Activated CD8-positive, alpha-beta memory T cell treated with anti-CD3 and anti-CD28 coated beads, Interleukin-2, amount 50 U/mL, for 48 hours (primary cell): ENCODE measurements at regions not wholly inside any gene's neighbourhood (a gene's known extent, or its start where the extent isn't known, plus 50 kb on each side); places are given as distances from the start of the nearest gene placed in this dataset.

ENCODE experiments used
- DNase-seq: peaks from one replicate; pipeline ENCODE4 v3.0.0-alpha.2; 2020

DNA sequence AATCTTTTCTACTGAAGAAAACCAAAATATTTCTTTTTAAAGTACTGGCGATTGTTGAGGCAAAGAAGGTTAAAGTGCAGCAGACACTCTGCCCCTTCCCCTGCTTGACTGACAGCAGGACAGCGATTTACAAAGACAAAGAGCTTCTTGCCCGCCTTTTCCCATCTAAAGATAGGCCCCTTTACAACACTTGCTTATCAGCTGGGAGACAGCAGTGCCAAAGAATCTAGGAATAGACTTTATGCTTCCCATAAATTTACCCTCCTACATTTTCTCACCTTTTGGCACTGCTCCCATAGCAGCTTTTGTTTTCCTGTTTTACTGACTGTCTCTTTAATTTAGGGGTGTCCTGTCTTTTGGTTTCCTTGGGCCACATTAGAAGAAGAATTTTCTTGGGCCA lies 824.1 kb downstream of the CCSER2 start:
- no peak for DNase-seq

DNA sequence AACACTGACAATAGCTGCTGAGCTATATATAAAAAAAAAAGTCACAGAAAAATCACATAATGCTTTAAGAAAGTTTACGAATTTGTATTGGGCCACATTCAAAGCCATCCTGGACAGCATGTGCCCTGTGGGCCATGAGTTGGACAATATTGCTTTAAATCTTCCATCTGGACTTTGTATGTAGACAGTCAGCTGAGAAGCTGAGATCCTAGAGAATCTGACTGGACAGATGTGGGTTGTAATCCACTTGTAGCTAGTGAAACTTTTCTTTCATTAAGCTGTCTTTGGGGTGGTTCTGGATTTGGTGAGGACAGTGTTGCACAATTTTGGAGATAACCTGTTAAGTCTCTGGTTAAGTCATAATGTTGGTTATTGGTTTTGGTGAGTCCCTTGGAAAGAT lies 824.5 kb downstream of the CCSER2 start:
- DNase-seq: no peak

DNA sequence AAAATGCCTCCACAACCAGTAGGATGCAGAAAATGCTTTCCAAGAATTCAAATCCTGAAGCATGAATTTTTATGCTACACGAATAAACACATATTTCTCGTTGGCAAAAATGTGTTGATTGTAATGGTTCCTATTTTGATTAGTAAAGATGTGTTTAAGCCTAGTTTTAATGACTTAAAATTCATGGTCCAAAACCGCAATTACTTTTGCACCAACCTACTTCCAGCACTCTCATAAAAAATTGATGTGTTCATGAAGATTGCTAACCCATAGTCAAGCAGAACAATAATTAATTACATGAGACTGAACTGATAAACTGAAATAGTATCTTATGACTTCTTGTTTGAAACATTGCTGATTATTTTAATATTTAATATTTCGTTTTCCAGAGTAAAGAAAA lies 828.8 kb downstream of the CCSER2 start:
- DNase-seq: no peak

DNA sequence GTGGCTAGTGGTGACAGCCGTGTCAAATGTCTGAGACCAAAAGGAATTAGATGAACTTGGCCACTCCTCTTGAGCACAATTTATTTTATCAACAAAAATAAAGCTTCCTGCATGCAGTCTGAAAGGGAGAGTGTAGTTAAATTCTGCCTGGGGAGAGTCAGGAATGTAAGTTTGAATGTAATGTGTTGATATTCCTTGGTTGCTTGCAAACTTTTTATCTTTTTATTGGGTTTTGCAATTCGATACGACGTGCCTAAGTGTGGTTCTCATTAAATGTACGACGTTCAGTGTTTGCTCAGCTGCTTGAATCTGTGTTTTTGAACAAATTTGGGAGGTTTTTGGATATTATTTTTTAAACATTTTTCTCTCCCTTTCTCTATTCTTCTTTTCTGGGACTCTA lies 839.9 kb downstream of the CCSER2 start:
- no peak for DNase-seq

DNA sequence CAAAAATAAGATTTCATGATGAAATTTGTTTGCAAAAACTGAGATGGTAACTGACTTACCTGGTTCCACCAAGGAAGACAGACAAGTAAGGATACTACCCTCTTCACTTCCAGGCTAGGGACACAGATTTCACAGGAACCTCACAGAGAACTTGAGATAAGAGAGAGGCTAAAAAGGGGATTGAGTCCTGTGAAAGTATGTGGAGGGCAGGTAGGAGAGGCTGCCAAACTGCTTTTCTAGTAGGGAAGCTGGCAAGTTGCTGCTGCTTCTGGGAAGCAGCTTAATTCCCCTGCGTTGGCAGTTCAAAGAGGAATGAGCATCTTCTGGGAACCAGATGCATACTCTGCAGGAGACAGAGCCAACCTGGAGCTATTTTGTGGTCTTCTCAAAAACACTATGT lies 841.6 kb downstream of the CCSER2 start:
- no peak for DNase-seq

DNA sequence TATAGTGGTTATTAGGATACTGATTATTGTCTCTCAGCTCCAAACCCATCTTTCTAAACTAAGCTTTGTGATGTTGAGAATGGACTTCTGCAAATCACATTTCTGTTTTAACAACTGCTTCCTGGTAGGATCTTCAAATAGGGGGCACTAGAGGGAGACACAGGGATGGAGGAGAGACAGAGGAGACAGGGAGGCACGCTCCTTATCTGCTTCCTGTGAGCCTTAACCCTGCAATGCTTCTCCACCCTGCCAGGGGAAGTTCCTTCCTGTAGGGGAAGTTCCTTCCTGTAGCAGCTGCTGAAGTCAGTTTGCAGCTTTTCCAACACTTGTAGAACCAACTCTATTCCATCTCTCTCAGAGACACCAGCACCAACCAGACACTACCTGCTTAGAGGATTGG lies 847.2 kb downstream of the CCSER2 start:
- no peak for DNase-seq

DNA sequence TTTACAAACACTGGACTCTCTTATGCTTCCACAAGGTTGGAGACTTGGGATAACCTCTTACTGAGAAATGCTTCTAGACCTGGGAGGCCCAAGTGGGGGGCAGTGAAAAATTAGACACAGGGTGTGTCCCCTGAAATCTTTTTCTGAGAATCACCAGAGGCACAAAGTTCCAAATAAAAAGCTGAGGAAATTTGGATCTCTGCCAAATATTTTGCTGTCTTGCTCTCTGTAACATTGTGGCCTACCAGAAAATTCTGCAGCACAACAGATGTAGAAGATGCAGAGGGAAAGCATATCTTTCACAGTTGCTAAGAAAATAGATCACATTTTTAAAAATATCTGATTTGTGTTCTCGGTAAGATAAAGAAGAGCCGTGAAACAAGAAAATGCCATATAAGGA lies 849.4 kb downstream of the CCSER2 start:
- DNase-seq: no peak

DNA sequence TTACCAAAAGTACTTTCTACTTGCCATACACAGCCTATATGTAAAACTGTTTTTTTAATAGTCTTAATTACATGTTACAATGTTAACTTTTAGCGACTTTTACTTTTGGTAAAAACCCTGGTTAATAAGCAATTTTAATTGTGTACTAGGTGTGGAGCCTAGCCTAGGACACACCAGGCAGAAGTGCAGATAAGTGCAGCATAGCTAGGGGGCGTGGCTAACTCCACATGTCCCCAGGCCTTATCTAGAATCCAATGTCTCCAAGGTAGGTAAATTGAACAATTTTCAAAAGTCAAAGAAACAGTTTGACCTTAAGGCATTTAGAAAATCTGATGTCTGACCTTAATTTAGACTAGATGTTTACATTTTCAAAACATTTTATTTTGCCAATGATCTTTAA lies 858.7 kb downstream of the CCSER2 start:
- DNase-seq: no peak

DNA sequence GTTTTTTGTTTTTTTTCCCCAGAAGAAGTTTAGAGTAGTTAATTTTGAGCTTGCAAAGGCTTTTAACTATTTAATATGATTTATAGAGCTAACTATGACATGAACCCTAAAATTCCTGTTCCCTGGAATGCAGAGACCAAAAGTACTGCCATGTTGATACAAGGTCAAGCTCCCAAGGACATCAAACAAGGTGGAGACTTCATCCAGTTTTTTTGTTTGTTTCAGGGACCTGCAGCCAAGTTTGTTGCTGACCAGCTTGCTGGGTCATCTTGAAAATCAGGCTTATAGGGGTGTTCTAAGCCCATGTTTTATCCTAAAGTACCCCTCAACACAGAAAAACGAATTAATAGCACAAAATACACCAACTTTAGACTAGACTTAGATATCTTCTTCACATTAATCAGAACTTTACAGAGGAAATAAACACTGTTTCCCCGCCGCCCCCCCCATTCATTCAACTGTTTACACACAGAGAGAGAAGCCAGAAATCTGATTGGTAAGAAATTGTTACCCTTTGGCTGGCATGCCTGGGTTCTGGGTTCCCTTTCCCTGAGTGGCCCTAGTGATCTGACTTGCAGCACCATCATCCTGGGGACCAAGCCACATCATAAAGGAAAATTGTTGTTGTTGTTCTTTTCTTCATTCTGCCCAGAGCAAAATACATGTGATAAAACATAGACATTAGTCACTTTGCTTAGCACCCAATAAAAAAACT lies 860.5 kb downstream of the CCSER2 start:
- no peak for DNase-seq

DNA sequence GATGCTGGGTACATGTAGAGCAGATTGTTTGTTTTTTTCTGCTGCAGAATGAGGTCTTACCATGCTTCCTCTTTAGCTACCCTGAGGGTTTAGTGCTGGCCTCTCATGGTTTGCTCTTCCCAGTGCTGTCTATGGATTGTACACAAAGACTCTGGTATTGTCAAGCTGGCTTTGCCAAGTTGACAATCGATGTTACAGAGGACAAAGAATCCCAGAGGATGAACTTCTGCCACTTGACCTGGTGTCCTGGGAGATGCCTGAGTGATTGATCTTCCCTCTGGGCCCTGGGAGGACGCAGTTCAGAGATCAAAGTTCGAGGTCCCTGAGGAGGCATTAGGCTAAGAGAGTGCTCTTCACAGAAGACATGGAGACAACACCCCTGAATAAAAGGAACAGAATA lies 865.4 kb downstream of the CCSER2 start:
- no peak for DNase-seq

DNA sequence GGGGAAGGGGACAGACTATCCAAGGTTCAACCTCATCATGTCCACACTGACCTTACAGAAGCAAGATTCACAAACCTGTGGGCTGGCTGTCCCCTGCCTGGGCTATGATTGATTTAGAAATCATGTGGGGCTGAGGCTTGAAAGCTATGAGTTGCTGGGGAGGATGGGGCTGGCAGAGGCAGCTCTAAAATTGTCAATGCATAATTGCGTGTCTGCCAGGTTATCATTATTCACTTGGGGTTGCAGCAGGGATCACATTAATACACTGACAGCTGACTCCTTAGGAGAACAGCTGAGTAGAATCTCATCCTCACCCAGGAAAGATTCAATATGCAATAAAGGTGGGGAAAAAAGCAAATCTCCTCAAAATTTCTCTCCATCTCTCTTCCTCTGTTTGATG lies 866.3 kb downstream of the CCSER2 start:
- DNase-seq: no peak

DNA sequence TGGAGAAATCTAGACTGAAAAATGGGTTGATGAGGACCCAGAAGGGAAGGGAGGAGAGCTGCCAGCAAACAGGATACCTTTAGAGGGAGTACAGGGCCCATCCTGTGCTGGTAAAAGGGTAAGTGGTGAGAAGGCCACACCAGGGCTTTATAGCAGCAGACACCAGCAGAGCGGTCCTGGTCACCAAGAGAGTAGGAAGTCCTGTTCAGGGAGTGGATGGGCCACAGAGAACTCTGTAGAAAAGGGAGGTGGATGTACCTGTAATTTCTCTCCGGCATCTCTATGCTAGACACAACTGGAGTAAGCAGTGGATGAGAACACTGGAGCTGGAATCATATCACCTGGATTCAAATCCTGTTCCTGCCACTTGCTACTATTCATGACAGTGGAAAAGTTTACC lies 867.2 kb downstream of the CCSER2 start:
- DNase-seq: no peak

DNA sequence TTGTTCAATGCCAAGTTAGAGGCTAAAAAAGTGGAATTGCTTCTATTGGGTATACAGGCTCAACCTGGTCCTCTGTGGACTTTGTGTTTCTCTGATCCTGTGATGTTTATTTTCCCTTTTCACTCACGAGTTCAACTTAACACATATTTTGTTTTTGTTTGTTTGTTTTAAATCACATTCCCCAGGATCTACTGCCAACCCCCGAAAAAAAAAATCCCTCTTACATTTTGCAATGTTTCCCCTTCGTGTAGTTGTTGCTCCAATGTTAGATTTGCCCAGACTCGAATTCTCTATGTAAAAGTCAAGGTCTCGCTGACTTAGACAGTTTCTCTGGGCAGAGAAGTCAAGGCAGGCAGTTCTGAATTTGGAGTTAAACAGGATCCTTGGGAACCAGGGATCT lies 876.4 kb downstream of the CCSER2 start:
- no peak for DNase-seq

DNA sequence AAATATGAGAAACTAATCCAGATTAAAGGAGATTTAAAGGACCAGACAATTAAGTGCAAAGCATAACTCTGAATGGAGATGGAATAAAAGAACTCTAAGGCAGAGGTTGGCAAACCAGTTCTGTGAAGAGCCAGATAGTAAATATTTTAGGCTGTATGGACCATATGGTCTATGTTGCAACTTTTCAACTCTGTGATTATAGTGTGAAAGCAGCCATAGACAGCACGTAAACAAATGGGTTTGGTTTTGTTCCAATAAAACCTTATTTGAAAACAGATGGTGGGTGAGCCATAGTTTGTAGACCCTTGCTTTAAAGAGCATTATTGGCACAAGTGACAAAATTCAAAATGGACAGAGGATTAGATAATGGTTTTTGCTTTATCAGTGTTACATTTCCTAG lies 884.1 kb downstream of the CCSER2 start:
- no peak for DNase-seq

DNA sequence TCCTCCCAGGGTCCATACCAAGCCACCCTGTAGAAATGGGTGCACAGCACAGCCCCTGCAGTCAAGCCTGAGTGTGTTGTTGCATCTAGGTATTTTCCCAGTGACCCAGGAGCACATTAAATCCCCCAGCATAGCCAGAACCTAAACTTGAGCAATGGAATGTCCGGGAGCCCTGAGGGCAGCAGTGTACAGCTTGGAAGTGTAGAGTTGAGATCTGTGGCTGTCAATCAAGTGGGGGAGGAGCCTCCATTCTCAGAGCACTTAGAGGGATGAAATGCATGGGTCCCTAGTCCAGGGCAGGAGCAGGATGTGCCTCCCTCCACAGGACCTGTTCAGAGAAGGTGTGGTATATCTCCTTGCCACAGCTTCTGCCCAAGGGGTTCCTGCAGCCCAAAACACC lies 885.1 kb downstream of the CCSER2 start:
- no peak for DNase-seq

DNA sequence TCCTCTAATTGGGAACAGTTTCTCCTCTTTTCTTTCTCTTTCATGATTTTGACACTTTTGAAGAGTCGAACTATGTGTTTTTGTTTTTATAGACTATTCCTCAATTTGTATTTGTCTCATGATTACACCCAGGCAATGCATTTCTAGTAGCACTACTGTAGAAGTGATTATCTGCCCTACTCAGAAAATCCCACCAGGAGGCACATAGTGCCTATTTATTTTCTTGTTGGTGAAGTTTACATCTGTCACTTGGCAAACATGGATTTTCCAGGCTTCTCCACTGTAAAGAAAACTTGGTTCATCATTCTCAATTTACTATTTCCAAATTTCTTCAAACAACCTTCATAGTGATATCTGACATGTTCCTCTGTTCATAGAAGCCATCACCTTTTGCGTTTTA lies 893.9 kb downstream of the CCSER2 start:
- no peak for DNase-seq

DNA sequence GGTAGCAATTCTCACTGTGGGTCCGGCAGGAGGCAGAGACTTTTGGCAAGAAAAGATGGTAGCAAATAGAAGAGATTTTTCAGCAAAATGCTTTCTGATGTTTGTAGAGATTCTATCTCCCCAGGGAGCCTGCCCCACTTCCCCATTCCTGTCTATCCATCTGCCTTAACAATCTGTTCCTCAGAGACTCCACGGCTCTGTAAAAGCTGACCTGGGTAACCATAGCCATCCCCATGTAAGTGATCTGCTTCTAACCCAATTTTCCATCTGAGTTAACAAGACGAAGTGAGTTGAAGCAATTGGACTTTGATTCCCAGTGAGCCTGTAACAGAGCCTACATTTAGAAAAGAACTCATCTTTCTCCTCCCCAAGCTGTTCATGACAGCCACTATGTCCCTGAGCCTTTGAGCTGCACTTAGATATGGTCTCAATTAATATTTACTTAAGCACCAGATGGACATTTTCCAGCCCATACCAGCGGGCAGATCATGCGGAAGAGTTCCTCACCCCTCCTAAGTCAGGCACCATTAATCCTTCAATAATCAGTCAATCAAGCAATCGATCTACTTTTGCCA lies 896.1 kb downstream of the CCSER2 start:
- DNase-seq: no peak

DNA sequence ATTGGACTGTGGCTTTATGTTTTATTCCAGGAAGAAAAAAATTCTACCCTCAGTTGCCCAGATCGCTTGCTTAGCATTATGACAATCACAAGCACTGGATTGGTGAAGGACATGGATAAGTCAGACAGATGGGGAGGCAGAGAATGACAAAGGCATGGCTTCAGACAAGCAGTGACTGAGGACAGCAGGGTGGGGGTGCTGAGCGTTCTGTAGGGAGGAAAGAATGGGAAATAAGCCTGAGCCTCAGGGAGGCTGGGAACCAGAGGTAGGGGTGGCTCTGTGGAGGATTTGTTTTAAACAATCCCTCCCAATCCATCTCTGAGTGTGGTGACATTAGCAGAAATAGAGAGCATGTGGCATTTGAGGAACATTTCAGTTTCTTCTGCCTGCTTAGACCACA lies 896.9 kb downstream of the CCSER2 start:
- no peak for DNase-seq

DNA sequence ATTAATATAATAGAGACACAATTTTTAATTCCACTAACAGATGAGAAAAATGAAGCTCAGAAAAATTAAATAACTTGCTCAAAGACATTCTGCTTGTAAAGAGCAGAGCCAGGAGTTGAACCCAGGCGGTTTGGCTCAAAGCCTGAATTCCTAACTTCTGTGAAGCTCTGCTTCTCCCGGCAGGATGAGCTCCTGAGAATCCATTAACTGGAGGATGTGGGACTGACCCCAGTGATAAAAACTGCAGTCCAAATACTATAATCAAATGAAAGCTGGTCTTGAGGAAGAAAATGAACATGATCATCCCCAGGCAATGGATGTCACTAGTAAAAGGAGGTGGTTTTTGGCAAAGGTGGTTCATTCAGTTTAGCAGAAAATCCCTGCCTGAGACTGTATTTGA lies 898.2 kb downstream of the CCSER2 start:
- no peak for DNase-seq

DNA sequence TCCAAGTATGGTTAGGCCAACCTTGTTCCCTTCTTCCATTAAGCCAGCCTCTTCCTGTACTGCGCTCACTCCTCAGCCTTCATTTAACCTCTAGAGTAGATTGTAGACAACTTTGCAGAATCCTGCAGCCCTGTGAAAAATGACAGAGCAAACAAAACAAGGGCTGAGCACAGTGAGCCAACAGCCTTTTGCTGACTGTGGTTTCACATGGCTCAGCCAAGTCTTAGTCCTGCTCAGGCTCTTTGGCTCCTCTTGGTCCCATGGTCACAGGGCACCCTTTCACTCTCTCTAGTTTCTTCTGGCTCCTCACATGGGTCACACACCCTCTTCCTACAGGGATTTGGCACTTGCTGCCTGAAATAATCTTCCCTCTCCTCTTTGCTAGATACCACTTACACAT lies 900.3 kb downstream of the CCSER2 start:
- DNase-seq: no peak

DNA sequence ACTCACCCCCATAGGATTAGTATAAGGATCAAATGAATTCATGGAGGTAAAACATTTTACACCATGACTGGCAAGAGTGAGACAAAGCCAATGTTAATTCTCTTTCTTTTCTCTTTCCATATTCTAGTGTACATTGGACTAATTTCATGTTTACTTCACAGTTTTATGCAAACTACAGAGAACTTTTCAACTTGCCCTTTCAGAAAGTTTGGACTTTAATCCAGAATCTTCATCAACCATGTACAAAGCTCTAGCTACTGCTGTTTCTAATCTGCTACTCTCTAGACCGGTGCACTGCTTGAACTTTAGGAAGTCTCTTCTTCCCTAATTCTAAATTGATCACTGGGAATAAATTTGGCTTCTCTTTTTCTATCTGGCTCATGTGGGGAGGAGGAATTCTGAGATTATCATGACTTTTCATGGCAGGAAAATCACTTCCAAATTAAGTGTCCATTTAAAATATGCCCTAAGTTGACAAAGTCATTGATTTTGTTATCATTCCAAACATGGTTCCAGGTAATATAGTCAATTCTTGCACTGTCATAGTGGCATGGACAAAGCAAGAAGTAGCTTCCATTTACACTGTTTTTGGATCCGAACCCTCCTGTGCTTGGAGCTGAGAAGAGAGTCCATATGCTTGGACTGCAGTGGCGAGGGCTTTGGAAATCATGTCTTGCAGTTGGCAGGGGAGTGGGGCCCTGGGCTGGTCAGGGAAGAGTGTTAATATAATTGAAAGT lies 903.3 kb downstream of the CCSER2 start:
- no peak for DNase-seq

DNA sequence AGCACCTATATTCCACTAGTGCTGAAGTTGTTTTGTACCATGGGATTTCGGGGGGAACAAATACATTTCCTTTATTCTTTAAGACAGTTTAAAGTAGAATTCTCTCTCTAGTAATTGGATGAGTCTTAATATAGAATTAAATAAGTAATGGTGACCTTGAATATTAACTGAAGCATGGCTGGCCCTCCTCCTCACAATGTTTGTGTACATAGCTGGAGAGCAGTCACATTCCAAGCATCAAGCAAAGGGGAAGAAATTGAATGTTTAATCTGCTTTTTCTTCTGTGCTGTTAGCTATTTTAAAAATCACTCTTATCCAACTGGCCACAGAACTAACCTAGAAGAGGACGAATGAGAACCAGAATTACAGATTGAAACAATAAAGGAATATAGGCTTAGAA lies 906.9 kb downstream of the CCSER2 start:
- DNase-seq: no peak

DNA sequence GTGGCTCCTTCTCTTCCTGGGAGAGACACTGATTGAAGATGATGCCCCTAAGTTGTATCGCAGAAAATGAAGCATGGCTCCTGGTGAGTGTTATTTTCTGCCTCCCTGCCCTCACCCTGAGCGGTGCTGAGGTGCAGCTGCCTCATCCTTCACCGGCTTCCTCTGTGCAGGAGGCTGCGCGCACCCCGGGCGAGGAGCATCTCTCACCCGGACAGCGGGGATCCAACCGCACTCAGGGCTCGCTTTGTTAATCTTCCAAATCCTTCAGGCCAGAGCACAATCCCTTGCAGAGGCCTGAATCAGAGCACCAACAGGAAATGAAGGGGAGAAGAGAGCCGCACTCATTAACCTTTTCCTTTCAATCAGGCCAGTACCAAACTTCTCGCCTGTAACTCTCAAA lies 910.3 kb downstream of the CCSER2 start:
- no peak for DNase-seq

DNA sequence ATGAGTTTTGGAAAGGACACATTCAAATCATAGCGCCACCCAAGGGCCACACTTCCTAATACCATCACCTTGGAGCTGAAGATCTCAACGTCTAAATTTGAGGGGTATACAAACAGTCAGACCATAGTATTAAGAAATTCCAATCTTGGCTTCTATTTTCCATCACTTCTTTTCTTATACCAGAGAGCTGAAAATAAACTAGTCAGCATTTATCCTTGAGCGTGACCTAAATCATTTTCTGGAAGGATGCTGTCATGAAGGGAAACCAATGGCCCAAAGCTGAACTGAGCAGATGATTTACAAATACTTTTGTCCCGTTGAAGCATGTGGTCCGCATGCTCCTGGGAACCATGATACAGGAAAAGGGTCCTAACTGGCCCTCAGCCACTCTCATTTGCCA lies 921.9 kb downstream of the CCSER2 start:
- DNase-seq: no peak

DNA sequence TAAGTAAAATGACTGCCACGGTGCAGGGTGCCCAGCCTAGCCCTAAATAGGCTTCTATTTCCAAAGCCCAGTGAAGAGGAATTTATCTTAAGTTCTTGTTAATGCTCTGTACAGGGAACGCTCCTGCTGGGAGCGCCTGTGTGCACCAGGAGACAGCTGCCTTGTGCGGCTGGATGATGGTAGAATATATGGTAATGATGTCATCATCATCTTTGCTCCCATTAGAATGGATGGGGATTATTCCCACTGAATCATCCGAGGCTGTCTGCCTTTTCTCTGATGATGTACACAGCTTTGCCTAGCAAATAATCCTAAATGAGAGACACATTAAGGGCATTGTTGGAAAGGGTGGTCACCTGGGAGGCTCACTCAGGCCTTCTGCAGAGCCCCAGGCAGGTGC lies 928.1 kb downstream of the CCSER2 start:
- DNase-seq: no peak
